ENCODE measurements at regions not wholly inside any gene's neighbourhood (a gene's known extent, or its start where the extent isn't known, plus 50 kb on each side); places are given as distances from the start of the nearest gene placed in this dataset.
A peak's percentile ranks its signal among the peaks of the same experiment; 100 is the strongest.
"Not testable (repeated sequence)": the region's sequence is repeated elsewhere in the genome, so short reads cannot be mapped to it uniquely, and the experiment has no call there.

DNA sequence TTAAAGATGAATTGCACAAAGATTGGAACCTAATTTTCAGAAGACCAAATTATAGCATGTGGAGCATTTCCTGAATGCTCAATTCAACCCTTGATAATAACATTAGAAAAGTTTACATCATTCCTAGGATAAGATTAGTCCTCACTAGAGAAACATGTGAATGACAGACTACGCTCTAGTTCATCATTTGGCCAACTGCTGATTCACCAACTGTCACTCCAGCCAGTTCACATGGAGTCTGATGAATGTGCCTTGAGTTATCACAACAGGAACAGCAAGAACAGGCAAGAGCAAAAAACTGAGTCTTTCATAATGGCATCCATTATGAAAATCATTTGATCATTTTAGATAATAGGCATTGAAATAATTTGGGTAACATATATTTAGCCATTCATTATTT, 415.9 kb downstream of the PTPRC start:
- no peak for DNase-seq

DNA sequence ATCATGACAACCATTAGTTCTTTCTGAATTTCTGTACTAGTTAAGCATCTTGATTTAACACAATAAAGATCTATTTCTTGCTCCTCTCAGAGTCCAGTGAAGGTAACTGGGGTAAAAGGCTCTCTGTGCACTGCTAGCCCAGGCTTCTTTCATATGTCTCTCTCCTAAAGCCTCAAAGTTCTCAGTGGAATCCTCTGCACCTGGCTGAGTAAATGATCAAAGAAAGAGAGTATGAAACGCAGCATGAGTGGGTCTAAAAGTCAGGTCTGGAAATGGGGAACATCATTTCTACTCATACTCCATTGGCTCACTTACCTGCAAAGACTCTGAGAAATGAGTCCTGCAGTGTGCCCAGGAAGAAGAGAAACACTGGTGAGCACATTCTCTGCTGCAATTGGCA, 418.5 kb downstream of the PTPRC start:
- no peak for DNase-seq

DNA sequence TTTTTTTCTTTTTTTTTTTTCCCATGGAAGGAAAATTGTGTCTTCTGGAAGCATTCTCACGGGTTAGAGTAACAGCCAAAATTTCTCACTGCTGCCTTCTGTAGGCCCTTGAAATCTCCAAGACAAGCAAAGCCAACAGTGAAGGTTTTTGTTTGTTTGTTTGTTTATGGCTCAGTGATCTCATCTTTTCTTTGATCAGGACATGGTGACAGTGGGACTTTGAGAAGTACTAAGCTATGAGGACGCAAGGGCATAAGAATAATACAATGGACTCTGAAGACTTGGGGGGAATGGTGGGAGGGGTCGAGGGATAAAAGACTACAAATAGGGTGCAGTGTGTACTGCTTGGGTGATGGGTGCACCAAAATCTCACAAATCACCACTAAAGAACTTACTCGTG, 419.4 kb downstream of the PTPRC start:
- no peak for DNase-seq

DNA sequence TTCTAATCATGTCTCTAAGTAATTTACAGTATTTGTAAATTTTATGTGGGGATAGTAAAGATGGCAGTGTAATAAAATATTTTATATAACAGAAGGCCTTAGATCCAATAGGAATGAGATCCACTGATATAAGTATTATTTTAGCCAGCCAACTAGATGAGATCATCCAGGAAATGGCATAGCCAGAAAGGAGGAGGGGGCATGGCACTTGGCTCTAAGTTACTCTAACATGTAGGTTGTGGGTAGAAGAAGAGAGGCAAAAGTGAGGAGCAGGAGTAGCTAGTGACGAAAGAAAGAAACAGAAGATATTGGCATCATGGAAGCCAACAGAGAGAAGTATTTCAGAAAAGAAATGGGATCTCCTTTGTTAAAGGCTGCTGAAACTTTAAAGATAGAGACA, 426.1 kb downstream of the PTPRC start:
- no peak for DNase-seq

DNA sequence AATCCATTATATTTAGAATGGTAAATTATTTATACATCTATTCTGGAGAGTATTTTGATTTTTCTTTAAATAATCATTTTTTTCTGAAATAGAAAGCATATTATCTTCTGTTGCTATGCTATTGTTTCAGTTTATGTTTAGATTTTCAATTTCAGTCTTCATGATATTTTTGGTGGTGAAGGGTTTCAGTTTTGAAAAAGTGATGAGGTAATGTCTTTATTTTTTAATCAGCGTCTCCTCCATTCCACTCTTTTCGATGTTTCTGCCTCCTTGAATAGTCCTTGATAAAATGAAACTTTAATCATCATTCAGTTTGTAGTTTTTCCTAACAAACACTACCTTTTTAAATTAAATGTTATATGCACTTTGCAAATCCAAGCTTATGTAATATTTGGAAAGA, 428.6 kb downstream of the PTPRC start:
- DNase-seq = no peak

DNA sequence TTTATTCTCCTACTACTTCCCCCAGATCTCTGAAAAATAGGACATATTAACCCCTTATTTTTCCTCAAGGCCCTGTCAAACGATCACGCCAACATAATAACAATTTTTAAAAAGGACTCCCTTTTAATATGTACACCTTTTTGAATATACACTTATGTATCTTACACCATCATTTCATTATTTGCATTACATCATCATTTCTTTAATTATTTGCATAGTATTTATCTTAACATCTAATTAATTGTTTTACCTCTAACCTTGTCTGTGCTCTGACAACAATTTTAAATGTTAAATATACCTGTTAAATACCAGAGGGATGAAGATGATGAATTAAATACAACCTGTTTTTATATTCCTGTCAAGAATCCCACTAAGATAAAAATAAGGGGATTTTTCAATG, 432.2 kb downstream of the PTPRC start:
- DNase-seq = no peak

DNA sequence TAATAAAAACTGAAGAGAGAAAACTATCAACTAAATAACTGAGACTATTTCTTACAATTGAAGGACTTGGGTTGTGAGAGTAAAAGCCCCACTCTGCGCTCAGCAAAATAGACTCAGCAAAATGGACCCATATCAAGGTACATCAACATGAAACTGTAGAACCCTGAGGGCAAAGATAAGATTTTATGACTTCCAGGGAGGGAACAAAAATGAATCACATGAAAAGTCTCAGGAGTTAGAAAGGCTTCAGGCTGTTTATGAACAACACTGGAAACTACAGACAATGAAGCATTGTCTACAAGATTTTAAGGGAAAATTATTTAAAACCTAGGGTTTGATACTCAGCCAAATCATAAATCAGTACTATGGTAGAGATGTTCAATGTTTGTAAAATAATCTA, 434.3 kb downstream of the PTPRC start:
- DNase-seq = no peak

DNA sequence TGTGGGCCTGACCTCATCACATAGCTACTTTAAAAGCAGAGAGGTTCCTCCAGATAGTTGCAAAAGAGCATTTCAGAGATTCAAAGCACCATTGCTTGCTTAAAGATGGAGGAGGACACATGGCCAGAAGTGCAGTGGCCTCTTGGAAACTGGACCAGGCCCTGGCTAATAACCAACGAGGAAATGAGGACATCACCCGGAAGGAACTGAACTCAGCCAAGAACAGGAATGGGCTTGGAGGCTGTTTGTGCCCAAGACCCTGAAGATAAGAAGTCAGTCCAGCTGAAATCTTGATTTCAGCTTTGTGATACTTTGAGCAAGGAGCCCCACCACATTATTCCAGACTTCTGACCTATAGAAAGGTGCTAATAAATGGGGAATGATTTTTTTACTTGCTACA, 437.0 kb downstream of the PTPRC start:
- DNase-seq = no peak

DNA sequence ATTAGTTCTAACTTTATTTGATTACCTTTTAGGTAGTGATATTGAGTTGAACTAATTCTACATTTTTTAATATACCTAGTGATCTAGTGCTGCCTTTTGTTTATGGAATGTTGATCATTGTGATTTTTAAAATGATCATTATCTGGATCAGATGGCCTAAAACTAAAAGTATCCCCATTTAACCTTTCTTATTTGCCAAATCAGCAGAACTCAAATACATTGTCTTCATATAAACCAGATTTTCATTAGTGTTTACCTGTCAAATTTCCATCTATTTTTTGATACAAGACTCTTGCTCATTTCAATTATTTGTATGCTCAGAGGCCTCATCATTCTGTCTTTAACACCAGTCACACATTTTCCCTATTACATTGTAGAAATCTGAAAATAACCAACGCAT, 441.2 kb downstream of the PTPRC start:
- no peak for DNase-seq

DNA sequence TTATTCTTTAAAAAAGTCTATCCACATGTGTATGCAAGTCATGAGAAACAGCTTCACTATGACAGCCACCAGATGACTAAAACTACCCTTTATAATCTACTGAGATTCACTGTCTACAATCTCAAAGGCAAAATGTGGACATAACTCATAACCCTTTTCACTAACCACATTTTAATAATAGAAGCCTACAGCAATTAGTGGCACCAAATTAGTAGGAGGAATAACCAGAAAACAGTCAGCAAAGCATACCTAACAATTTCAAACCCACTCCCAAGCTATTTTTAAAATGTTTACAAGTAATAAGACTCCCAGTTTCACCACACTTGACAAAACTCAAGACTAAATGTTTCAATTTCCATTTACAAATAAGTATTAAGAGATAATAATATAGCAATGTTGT, 442.9 kb downstream of the PTPRC start:
- DNase-seq = no peak

DNA sequence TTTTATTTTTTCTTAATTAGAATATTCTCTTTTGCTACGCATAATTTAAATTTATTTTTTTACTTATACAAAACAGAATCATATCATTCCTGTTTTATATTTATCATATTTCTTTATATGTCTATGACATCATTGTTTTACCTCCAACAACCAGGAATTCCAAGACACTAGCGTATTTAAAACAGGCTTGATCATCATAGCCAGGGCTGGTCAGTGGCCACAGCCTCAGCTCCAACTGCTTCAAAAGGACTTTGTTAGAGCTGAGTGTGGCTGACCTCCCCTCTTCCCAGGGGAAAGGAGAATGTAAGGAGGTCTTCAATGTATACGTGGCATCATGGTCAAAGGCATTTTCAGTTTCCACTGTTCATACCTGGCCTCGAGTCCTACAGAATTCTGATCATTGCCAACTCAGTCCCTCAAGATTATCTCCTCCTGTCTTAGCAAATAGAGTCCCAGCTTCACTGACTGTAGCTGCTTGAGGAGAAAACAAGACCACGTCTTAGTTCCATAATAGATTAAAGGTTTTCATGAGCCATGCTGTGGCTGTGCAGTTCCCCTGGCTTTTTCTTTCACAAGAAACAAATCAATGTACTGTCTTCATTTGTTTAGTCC, 444.0 kb downstream of the PTPRC start:
- DNase-seq = no peak

DNA sequence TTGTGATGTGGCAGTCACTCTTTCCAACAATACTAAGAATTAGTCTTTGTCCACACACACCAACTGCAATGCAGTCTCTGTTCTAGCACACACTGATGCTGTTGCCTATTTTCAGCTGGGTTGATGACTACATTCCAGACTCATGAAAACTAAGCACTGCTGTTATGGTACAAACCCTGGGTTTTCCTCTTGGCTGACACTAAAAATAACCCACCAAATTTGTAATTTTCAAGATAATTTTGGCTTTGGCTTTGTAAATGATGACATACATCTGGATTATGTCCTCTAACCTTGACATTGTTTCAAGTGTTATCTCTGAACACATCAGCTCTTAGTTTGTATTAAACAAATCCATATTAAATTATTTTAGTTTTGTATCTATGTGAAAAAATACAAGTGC, 444.8 kb downstream of the PTPRC start:
- no peak for DNase-seq

DNA sequence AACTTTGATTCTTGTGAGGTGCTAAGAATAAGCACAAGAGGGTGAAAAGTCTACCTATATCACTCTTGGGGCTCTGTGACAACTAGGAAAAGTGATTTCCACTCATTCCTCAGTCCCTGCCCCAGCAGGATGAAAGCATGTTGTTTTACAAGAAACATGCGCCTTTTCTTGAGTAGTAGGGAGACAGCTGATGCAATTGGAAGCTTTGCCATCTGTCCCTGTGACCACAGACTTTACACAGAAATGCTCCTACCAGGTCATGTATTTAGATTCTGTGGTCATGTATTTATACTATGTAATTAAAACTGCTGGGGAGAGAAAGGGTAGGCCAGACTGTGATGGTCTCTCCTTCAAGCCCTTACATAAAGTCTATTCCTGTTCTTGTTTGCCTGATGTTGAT, 445.5 kb downstream of the PTPRC start:
- DNase-seq = peak; percentile 9

DNA sequence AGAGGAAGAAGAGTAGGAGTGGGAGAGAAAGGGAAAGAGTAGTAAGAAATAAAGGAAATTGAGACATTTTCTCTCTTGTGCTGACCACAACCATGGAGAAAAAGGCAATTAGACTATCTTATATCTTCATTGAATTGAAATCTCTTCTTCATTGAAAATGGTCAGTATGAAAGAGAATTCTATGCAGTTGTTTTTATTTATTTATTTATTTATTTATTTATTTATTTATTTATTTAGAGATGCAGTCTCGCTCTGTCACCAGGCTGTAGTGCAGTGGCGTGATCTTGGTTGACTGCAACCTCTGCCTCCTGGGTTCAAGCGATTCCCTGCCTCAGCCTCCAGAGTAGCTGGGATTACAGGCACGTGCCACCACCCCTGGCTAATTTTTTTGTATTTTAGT, 447.1 kb downstream of the PTPRC start:
- DNase-seq = no peak

DNA sequence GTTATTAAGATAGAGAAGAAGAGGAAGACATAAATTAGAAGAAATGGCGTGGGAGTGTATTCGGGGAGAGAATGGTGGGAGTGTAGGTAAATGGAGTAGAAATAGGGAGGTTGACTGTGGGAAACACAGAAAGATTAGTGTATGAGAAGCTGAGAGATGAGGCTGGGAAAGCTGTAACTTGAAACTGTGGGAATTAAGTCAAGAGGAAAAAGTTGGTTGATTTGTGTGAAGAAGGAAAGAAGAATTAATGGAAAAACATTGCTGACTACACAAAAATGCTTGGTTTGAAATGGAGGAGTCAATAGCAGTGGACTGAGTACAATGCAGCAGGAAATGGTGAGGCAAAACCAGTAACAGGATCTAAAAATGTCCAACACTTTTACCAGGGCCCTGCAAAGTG, 448.3 kb downstream of the PTPRC start:
- DNase-seq = no peak

DNA sequence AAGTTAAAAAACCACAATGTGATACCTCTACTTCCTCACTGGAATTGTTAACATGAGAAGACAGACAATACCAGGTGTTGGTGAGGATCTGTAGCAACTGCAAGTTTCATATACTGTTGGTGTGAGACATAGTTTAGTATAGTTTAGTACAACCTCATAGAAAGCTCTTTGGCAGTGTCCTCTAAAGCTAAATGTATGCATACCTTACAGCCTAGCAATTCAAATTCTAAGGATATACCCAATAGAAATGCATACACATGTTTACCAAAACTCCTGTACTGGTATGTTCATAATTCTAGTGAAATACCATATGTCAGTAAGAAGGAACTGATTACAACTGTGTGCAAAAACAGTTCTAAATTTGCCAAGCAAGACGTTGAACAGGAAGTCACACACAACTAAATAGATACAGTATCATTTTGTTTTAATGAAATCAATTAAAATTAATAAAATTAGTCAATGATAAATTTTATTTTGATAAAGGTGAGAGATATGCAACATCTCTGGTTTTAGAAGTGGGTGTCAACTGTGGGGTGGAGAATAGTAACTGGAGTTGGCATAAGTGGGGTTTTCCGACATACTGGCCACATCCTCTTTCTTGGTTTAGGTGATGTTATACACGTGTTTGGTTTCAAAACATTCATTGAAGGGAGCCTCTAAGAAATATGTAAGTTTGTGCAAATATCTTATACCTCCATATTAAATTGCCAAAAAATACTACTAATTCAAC, 450.7 kb downstream of the PTPRC start:
- DNase-seq = no peak

DNA sequence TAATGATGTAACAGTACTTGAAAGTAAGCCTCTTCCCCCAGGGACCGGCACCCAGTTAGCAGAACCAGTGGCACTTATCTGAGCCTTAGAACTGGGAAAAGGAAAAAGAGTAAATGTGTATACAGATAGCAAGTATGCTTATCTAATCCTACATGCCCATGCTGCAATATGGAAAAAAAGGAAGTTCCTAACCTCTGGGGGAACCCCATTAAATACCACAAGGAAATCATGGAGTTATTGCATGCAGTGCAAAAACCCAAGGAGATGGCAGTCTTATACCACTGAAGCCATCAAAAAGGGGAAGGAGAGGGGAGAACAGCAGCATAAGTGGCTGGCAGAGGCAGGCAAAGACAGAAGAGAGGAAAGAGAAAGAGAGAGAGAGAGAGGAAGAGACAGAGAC, 456.8 kb downstream of the PTPRC start:
- not testable (repeated sequence) for DNase-seq

DNA sequence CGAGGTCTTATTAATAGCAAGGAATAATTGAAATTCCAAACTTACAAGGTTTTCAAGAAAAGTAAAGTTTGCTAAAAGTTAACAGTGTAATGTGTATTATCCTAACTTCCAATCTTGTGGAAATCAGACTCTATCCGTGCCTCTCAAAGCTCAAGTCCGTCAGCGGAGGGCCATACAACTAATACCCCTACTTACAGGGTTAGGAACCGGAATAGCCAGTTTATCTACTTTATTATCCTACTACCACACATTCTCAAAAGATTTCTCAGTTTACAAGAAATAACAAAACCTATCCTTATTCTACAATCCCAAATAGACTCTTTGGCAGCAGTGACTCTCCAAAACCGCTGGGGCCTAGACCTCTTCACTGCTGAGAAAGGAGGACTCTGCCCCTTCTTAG, 457.8 kb downstream of the PTPRC start:
- DNase-seq = peak; percentile 18

DNA sequence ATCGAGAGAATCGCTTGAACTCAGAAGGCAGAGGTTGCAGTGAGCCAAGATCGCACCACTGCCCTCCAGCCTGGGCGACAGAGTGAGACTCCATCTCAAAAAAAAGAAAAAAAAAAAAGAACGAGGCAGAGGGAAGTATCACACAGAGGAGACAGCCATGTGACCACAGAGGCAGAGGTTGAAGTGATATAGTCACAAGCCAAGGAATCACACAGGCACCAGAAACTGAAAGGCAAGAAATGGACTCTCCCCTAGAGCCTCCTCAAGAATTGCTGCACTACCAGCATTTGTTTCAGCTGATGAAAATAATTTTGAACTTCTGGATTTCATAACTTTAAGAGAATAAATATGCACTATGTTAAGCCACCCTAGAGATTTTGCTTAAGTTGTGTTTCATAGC, 459.6 kb downstream of the PTPRC start:
- no peak for DNase-seq

DNA sequence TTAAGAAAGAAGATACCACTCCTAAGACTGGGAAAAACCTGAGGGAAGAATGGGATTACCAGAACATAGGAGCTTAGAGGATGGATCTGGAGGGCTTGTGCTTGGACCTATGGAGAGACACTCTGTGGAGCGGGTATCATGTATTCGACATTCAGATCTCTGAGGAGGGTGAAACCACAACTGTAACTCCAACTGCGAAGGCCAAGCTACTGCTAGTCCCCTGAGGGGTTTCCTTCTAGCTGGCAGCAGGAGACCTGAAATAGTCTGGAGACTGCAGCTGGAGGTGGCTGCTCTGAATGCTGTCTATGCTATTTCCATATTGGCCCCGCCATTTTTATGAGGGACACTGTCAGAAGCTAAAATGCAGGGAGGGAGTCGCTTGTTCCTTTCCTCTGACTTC, 462.3 kb downstream of the PTPRC start:
- DNase-seq = no peak

DNA sequence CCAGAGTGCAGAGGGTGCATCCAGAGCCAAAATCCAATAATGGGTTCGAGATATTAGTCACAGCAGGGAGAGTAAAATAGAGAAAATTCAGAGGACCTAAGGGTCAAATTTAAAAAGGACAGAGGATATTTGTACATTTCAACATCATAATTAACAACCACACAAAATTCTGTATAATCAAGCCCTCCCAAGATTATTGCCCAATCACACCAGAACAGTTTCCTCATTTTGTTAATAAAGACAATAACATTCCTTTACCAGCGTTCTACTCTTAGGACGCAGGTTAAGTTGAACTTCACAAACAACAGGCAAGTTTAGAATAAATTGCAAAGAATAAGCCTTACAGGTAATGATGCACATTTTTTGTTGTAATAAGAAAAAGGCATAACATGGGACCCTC, 462.8 kb downstream of the PTPRC start:
- DNase-seq = no peak

DNA sequence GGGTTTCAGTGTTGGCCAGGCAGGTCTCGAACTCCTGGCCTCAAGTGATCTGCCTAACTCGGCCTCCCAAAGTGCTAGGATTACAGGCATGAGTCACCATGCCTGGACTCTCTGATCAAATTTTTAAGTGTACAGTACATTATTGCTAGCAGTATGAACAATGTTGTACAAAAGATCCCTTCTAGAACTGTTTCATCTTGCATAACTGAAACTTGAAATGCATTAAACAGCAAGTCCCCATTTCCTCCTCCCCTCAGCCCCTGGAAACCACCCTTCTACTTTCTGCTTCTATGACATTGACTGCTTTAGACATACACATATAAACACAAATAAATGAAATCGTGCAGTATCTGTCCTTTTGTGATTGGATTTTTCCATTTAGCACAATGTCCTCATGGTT, 463.4 kb downstream of the PTPRC start:
- no peak for DNase-seq

DNA sequence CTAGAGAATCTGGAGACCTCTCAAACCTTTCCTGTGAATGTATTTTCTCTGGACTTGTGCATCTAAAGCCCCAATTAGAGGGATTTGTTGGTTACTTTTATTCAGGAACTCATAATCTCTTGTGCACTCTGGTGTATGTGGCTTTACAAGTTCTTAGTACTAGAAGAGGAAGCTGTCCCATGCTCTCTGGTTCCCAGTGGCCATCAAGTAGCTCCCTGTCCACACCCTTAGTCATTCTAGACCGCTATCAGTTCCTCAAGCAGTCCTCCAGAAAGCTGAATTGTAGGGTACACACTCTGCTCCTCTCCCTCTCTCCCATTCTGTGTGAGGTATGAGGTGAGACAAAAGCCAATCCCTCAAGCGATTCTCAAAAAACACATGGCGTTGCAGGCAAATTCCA, 470.3 kb downstream of the PTPRC start:
- DNase-seq = no peak

DNA sequence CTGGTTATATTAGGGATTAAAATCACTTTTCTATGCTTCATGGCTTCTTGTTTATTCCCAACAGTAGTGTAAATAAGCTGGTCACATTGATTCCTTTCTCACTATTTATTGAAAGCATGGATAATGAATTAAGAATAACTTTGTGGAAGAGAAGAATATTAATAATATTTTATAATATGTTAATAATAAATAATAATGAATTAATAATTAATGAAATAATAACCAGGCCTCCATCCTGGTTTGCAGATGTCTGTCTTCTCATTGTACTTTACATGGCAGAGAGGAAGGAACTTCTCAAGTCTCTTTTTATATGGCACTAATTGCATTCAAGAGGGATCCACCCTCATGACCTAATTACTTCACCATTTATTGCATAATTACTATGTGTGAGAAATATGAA, 473.5 kb downstream of the PTPRC start:
- DNase-seq = no peak

Data from tongue (tissue), 1 donor.